Fibroblast of the aortic adventitia (primary cell): ENCODE measurements at regions not wholly inside any gene's neighbourhood (a gene's known extent, or its start where the extent isn't known, plus 50 kb on each side); places are given as distances from the start of the nearest gene placed in this dataset.

Source experiments
- DNase-seq: peaks from one replicate; pipeline ENCODE4 v3.0.0-alpha.2; 2010; ENCODE audit warnings: low read depth
- H3K4me3 ChIP-seq: 2 replicates; pipeline ENCODE4 v1.5.1; 2011; ENCODE audit warnings: low read depth, mild to moderate bottlenecking, control low read depth, low read length, moderate library complexity
- CTCF ChIP-seq: IDR thresholded peaks from 2 replicates; pipeline ENCODE4 v1.5.1; 2011; ENCODE audit warnings: mild to moderate bottlenecking, low read length, control low read depth, inconsistent platforms; ENCODE audit not compliant: insufficient read depth

- H3K4me3 ChIP-seq: no peak overlapping the region
- no peak for TF ChIP-seq CTCF
Measured at GRCh38 chr13:50376895-50377575, 361.8 kb downstream of the KCNRG start.

GRCh38 chr13:50377726-50378270, 362.6 kb downstream of the KCNRG start:
- DNase-seq: no peak
- H3K4me3 ChIP-seq: no peak overlapping the region
- TF ChIP-seq CTCF: no peak

More at GRCh38 chr13:50376895-50377575, 361.8 kb downstream of the KCNRG start:
- DNase-seq: no peak

- TF ChIP-seq CTCF: no peak
- no peak overlapping the region for H3K4me3 ChIP-seq
- no peak for DNase-seq
Measured at GRCh38 chr13:50378509-50379044, 363.3 kb downstream of the KCNRG start.

GRCh38 chr13:50379584-50379983, 364.3 kb downstream of the KCNRG start:
- no peak overlapping the region for H3K4me3 ChIP-seq
- TF ChIP-seq CTCF: no peak
- DNase-seq: no peak

GRCh38 chr13:50380905-50381304, 365.7 kb downstream of the KCNRG start:
- no peak for DNase-seq

GRCh38 chr13:50382511-50382910, 367.3 kb downstream of the KCNRG start:
- DNase-seq: no peak
- no peak for TF ChIP-seq CTCF
- H3K4me3 ChIP-seq: no peak overlapping the region

More at GRCh38 chr13:50380905-50381304, 365.7 kb downstream of the KCNRG start:
- no peak overlapping the region for H3K4me3 ChIP-seq
- no peak for TF ChIP-seq CTCF
